IPS-18a (cell line): ENCODE measurements at regions not wholly inside any gene's neighbourhood (a gene's known extent, or its start where the extent isn't known, plus 50 kb on each side); places are given as distances from the start of the nearest gene placed in this dataset.
"Not testable (repeated sequence)": the region's sequence is repeated elsewhere in the genome, so short reads cannot be mapped to it uniquely, and the experiment has no call there.

Experiments
- H3K27ac ChIP-seq: one replicate; pipeline ENCODE4 v1.5.1; 2013; ENCODE audit warnings: low read length
- H3K27me3 ChIP-seq: one replicate; pipeline ENCODE4 v1.6.1; 2013; ENCODE audit warnings: mild to moderate bottlenecking, low read length; ENCODE audit not compliant: control insufficient read depth, insufficient read depth
- H3K36me3 ChIP-seq: one replicate; pipeline ENCODE4 v1.6.1; 2013; ENCODE audit warnings: low read depth, low read length; ENCODE audit not compliant: control insufficient read depth
- H3K4me1 ChIP-seq: one replicate; pipeline ENCODE4 v1.6.1; 2013; ENCODE audit warnings: low read depth, low read length; ENCODE audit not compliant: control insufficient read depth
- H3K4me3 ChIP-seq: one replicate; pipeline ENCODE4 v1.5.1; 2013; ENCODE audit warnings: low read length
- H3K9ac ChIP-seq: one replicate; pipeline ENCODE4 v1.6.1; 2013; ENCODE audit warnings: mild to moderate bottlenecking, low read length, moderate library complexity
- H3K9me3 ChIP-seq: one replicate; pipeline ENCODE4 v1.6.1; 2013; ENCODE audit warnings: low read depth, low read length; ENCODE audit not compliant: control insufficient read depth

DNA sequence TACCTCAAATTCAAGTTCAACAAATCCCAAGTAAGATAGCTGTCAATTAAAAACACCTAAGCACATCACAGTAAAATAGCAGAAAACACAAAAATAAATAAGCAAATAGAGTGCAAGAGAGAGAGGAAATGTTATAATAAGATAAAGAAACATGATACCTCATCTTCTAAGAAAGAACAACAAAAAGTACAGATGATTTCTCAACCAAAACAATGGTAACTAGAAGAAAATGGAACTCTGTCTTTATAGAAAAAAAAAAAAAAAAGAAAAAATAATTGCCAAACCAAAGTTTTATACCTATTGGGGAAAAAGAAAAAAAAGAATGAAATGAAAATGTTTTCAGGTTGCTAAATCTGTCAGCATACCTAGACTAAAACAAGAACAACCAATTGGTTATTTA lies 1253.5 kb upstream of the CDH2 start:
- H3K27ac ChIP-seq = no peak overlapping the region
- H3K4me3 ChIP-seq = no peak overlapping the region
- no peaks in the 10 kb centered on the region for H3K36me3 ChIP-seq
- no peaks in the 10 kb centered on the region for H3K4me1 ChIP-seq
- H3K9ac ChIP-seq = no peak overlapping the region
- H3K9me3 ChIP-seq = peaks cover 5% of the 10 kb centered on the region
- no peaks in the 10 kb centered on the region for H3K27me3 ChIP-seq

DNA sequence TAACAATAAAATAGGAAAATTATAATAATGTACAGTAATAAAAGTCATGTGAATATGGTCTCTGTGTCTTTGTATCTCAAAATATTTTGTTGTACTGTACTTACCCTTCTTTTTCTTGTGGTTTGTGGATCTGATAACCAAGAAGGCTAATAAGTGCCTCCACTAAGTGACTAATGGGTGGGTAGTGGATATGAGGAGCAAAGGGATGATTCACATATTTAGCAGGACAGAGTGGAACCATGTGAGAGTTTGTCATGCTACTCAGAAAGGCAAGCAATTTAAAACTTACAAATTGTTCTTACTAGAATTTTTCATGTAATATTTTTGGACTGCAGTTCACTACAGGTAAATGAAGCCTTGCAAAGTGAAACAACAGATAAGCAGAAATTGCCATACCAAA lies 1241.2 kb upstream of the CDH2 start:
- Histone ChIP-seq H3K4me1 (no peaks in the 10 kb centered on the region), H3K36me3 (no peaks in the 10 kb centered on the region)

DNA sequence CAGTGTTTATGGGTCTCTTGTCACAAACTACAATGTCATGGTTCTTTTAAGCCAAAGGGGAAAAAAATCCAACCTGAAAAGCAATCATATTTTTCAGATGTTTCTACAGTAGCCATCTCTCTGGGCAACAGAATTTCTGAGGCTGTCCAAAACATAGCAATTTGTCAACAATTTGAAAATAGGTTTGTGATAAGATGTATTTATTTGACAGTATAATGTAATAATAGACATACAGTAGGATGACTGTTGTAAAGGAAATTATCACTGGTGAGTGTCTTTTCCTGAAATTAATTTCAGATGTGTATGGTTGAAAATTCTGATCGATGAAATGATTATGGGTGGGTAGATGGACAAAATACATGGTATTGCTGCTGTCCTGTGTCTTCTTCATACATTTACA lies 1230.1 kb upstream of the CDH2 start:
- no peaks in the 10 kb centered on the region for H3K4me1 ChIP-seq
- no peaks in the 10 kb centered on the region for H3K36me3 ChIP-seq
- H3K4me3 ChIP-seq = no peak overlapping the region
- H3K27me3 ChIP-seq = no peaks in the 10 kb centered on the region
- H3K9me3 ChIP-seq = no peaks in the 10 kb centered on the region
- no peak overlapping the region for H3K27ac ChIP-seq
- no peak overlapping the region for H3K9ac ChIP-seq

More for the DNA sequence above, 1241.2 kb upstream of the CDH2 start:
- Histone ChIP-seq H3K27ac (no peak overlapping the region), H3K9ac (no peak overlapping the region), H3K4me3 (no peak overlapping the region), H3K9me3 (no peaks in the 10 kb centered on the region), H3K27me3 (no peaks in the 10 kb centered on the region)

DNA sequence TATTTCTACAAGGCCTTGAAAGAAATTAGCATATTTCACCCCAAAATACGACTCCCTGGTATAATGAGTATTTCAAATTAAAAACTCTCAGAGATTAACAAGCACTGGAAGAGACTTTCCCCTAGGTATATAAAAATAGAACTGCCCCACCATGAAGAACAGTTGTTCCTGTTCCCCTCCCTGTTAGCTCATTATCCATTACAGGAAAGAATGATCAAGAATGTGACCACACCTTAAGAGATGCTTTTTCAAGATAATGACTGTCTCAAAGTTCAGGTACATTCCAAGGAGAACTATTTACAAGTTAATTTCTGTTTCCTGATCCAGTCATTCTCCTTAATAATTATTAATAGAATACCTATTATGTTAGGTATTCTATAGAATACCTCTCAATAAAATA lies 1220.6 kb upstream of the CDH2 start:
- Histone ChIP-seq H3K27ac (no peak overlapping the region), H3K27me3 (no peaks in the 10 kb centered on the region), H3K9ac (no peak overlapping the region), H3K36me3 (no peaks in the 10 kb centered on the region), H3K4me1 (no peaks in the 10 kb centered on the region), H3K4me3 (no peak overlapping the region), H3K9me3 (no peaks in the 10 kb centered on the region)

DNA sequence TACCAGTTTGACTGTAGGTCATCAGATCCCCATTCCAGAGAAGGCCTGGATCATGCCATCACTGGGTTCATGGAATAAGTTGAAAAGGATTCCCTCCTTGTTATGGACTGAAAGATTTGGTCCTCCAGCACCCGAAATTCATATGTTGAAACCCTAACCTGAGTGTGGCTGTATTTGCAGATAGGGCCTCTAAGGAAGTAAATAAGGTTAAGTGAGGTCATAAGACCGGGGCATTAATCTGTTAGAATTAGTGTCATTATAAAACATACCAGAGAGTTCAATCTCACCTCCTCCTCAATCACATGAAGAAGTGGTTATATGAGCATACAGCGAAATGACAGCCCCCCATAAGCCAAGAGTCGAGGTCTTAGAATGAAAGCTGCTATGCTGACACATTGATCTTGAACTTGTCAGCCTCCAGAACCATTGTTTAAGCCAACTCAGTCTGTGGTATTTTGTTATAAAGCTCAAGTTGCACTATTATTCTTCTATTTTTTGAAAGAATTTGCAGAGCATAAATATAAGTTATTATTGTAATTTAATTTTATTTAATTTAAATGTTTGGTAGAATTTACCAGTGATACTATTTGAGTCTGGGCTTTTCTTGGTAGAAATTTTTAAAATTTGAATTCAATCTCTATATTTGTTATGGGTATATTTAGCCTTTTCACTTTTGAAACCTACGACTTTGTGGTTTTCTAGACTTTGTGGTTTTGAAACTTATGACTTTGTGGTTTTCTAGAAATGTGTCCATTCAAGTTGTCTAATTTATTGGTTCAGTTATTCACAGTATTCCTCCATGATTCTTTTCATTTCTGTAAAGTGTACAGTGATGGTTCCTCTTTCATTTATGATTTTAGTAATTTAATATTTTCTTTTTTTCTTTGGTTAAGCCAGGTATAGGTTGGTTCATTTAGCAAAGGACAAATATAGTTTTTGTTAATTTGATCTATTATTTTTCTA lies 1206.7 kb upstream of the CDH2 start:
- Histone ChIP-seq H3K27ac (no peak overlapping the region), H3K4me3 (no peak overlapping the region), H3K9me3 (no peaks in the 10 kb centered on the region), H3K27me3 (no peaks in the 10 kb centered on the region), H3K4me1 (no peaks in the 10 kb centered on the region), H3K36me3 (no peaks in the 10 kb centered on the region), H3K9ac (no peak overlapping the region)

DNA sequence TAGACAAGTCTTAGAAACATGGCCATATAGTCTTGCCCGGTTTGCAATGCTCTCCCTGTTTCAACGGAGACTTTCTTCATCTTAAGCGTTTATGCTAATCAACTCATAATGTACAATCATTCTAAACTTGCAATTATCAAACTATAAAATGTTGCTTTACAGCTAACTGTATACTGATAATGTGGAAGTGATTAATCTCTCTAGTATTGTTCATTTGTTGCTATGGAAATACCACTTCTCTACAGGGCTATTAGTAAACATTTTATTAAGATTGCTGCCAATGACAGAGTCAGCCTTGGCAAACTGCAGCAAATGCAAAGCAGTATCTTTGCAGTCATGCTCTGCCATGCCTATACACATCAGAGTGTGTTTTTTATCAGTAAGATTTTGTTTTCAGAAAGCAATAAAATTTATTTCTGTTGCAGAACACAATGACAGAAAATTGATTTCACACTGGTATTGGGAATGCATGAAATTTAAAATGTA lies 1201.8 kb upstream of the CDH2 start:
- Histone ChIP-seq H3K36me3 (no peaks in the 10 kb centered on the region), H3K4me3 (no peak overlapping the region), H3K9me3 (peaks cover 3% of the 10 kb centered on the region), H3K4me1 (no peaks in the 10 kb centered on the region), H3K27me3 (no peaks in the 10 kb centered on the region), H3K27ac (no peak overlapping the region), H3K9ac (no peak overlapping the region)

DNA sequence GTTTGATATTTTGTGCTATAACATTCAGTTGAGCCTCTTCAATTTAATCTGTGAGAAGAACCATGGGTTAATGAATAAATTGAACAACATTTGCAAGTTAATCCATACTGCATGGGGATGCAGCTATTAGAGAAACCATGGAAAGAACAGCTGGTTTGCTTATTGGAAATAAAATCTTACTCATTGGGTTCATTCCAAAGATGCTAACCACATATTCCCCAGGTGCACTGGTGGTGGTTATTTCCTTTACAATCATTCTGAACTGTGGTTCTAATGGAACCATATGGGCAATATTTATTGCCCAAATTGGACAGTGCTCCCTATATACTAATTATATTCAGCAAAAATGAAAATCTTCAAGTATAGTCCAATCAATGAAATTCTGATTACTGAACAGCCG lies 1200.4 kb upstream of the CDH2 start:
- Histone ChIP-seq H3K27me3 (no peaks in the 10 kb centered on the region), H3K9me3 (peaks cover 9% of the 10 kb centered on the region), H3K4me1 (no peaks in the 10 kb centered on the region), H3K27ac (no peak overlapping the region), H3K36me3 (no peaks in the 10 kb centered on the region), H3K9ac (no peak overlapping the region), H3K4me3 (no peak overlapping the region)

DNA sequence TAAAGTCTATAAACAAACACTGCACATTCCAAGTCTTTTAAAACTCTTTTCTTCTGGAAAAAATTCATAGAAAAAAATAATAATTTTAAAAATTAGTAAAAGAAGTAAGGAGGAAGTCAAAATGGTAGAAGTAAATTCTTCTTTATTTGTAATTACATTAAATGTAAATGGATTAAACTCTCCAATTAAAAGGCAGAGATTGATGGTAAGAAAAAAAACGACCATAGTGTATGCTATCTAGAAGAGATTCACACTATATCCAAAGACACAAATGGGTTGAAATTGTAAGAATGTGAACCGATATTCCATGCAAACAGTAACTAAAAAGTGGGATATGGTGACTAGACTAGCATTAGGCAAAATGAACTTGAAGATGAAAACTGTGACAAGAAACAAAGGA lies 1196.1 kb upstream of the CDH2 start:
- H3K36me3 ChIP-seq = no peaks in the 10 kb centered on the region
- H3K27ac ChIP-seq = no peak overlapping the region
- no peaks in the 10 kb centered on the region for H3K27me3 ChIP-seq
- H3K4me3 ChIP-seq = no peak overlapping the region
- peaks cover 9% of the 10 kb centered on the region for H3K9me3 ChIP-seq
- H3K9ac ChIP-seq = no peak overlapping the region
- no peaks in the 10 kb centered on the region for H3K4me1 ChIP-seq

DNA sequence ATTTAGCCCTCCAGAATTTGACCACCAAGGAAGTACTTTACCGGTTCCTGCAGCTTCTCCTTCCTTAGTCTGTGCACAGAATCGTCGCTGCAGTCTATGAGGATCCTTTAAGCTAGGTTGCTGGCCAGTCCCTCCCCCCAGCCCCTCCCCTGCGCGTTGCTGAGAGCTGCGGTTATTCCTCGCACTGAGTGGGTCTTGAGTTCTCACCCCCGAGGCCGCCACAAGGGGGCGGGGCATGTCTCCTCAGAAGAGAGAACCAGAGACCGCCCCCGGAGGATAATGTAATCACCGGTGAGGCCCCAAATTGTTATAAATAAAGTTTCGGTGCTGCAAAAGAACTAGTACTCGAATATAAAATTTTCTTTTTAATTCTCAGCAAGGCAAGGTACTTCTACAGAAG lies 1184.9 kb upstream of the CDH2 start:
- Histone ChIP-seq H3K27ac (no peak overlapping the region), H3K9ac (no peak overlapping the region), H3K36me3 (no peaks in the 10 kb centered on the region), H3K9me3 (no peaks in the 10 kb centered on the region), H3K4me1 (peaks cover 10% of the 10 kb centered on the region), H3K27me3 (no peaks in the 10 kb centered on the region), H3K4me3 (no peak overlapping the region)

DNA sequence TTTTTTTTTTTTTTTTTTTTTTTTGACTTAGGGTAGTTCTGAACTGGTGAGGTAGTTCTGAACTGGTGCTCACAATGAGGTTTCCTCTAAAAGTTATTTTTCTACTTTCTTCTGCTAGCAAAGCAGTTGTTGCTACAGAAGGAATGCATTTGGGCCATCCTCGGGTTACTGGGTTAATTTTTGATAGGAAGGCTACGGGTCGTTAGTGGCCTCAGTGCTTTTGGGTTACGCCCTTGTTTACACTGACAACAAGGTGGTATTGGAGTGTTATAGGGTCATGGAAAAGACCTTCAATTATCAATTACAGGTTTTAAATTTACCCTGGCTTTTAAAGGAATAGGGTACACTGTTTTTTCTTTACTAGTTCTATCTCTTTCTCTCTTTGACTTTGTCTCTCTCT lies 1183.7 kb upstream of the CDH2 start:
- not testable (repeated sequence) for H3K9me3 ChIP-seq, H3K36me3 ChIP-seq, H3K27me3 ChIP-seq, H3K4me1 ChIP-seq, H3K9ac ChIP-seq, H3K4me3 ChIP-seq, H3K27ac ChIP-seq

DNA sequence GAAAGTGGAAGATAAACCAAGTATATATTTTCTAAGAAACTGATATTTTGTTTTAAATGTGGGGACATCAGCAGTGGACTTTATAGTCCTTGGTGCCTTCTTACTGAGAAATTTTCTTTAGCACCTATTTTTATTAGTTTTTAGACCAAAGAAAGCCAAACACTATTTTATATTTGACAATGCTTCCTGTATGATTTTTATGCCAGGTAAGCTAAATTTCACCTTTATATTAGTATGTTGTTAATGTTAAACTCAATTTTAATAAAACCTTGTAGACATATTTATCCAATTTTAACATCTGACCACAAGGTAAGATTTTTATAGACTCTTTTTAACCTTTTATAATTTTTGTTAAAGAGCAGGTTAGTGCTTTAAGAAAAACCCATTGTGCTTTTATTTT lies 1182.3 kb upstream of the CDH2 start:
- not testable (repeated sequence) for H3K36me3 ChIP-seq, H3K9ac ChIP-seq, H3K4me3 ChIP-seq, H3K9me3 ChIP-seq, H3K4me1 ChIP-seq, H3K27me3 ChIP-seq, H3K27ac ChIP-seq

DNA sequence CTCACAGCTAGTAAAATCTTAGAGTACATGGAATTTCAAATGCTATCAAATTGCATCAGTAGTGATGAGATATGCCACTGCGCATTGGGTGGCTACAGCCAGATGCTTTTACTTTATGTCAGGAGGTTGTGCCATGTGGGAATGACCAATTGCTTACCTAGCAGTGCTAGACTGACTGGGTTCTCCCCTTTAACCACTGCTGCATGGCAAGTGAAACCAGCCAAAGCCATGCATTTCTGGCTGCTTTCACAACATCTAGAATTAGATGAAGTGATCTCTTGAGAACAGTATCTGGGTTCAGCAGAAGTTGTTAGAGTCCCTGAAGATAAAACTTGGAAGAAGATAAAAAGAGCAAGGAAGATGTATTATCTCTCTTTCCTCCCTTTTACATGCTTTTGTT lies 1174.2 kb upstream of the CDH2 start:
- Histone ChIP-seq H3K9me3 (no peaks in the 10 kb centered on the region), H3K9ac (no peak overlapping the region), H3K4me3 (no peak overlapping the region), H3K27me3 (no peaks in the 10 kb centered on the region), H3K27ac (no peak overlapping the region), H3K4me1 (no peaks in the 10 kb centered on the region), H3K36me3 (no peaks in the 10 kb centered on the region)
